ENCODE measurements at regions not wholly inside any gene's neighbourhood (a gene's known extent, or its start where the extent isn't known, plus 50 kb on each side); places are given as distances from the start of the nearest gene placed in this dataset.

GRCh38 chr17:16880843-16881230 lies 91.1 kb downstream of the TNFRSF13B start:
- intact Hi-C loops (cut with micrococcal nuclease), result no loop called here
- Histone ChIP-seq H3K36me3 (replicated peaks in 1 of 2; ENCODE audit: control insufficient read depth in 1 of 2, insufficient read depth in 2 of 2, low read length in 2 of 2) (no peaks in the 10 kb centered on the region), H2AFZ (ENCODE audit: insufficient read depth, low read depth, low read length, poor library complexity, severe bottlenecking) (no peak overlapping the region), H3K79me2 (ENCODE audit: insufficient read depth, low read length) (no peaks in the 10 kb centered on the region), H3K27me3 (ENCODE audit: control insufficient read depth in 2 of 2, insufficient read depth in 2 of 2, low read length in 2 of 2) (no peaks in the 10 kb centered on the region), H3K9me3 (replicated peaks in 1 of 2; ENCODE audit: control insufficient read depth in 1 of 2, insufficient read depth in 1 of 2, low read length in 2 of 2) (peaks cover 0 to 6% of the 10 kb centered on the region in 2 donors), H4K20me1 (ENCODE audit: insufficient read depth, low read length) (no peaks in the 10 kb centered on the region), H3K27ac (ENCODE audit: low read depth in 1 of 2, low read length in 2 of 2) (no peak overlapping the region), H3K4me1 (ENCODE audit: control insufficient read depth in 1 of 2, insufficient read depth in 2 of 2, low read length in 2 of 2) (no peaks in the 10 kb centered on the region), H3K9ac (ENCODE audit: insufficient read depth, low read length, poor library complexity, severe bottlenecking) (no peak overlapping the region), H3K4me2 (replicated peaks; ENCODE audit: extremely low read depth, low read length, poor library complexity, severe bottlenecking) (no peak overlapping the region), H3K4me3 (replicated peaks in 1 of 3; ENCODE audit: low read depth in 2 of 3, low read length in 3 of 3) (no peak overlapping the region)
- H3K9me3 Mint-ChIP-seq, result peaks cover 5 to 17% (median 8%) of the 10 kb centered on the region in 7 donors
- no peaks in the 10 kb centered on the region for H3K36me3 Mint-ChIP-seq
- DNase-seq, result no peak
- no peaks in the 10 kb centered on the region for H3K4me1 Mint-ChIP-seq
- H3K27ac Mint-ChIP-seq, result no peak overlapping the region
- no peak for TF ChIP-seq CTCF (IDR thresholded peaks at IDR 0.05)
- WGBS (ENCODE audit: insufficient coverage), result 97% methylated on average over 9 of the region's 9 CpGs
- H3K27me3 Mint-ChIP-seq (ENCODE audit: low read depth in 3 of 3), result peaks cover 0 to 3% (median 2%) of the 10 kb centered on the region in 3 donors
- no peak overlapping the region for H3K4me3 Mint-ChIP-seq

- Histone ChIP-seq H3K9ac (ENCODE audit: insufficient read depth, low read length, poor library complexity, severe bottlenecking) (no peak overlapping the region), H3K27ac (ENCODE audit: low read depth in 1 of 2, low read length in 2 of 2) (no peak overlapping the region), H3K4me2 (replicated peaks; ENCODE audit: extremely low read depth, low read length, poor library complexity, severe bottlenecking) (no peak overlapping the region), H3K27me3 (ENCODE audit: control insufficient read depth in 2 of 2, insufficient read depth in 2 of 2, low read length in 2 of 2) (no peaks in the 10 kb centered on the region), H3K36me3 (replicated peaks in 1 of 2; ENCODE audit: control insufficient read depth in 1 of 2, insufficient read depth in 2 of 2, low read length in 2 of 2) (no peaks in the 10 kb centered on the region), H3K4me1 (ENCODE audit: control insufficient read depth in 1 of 2, insufficient read depth in 2 of 2, low read length in 2 of 2) (no peaks in the 10 kb centered on the region), H2AFZ (ENCODE audit: insufficient read depth, low read depth, low read length, poor library complexity, severe bottlenecking) (no peak overlapping the region), H3K4me3 (replicated peaks in 1 of 3; ENCODE audit: low read depth in 2 of 3, low read length in 3 of 3) (no peak overlapping the region), H3K9me3 (replicated peaks in 1 of 2; ENCODE audit: control insufficient read depth in 1 of 2, insufficient read depth in 1 of 2, low read length in 2 of 2) (peaks cover 0 to 6% of the 10 kb centered on the region in 2 donors), H4K20me1 (ENCODE audit: insufficient read depth, low read length) (no peaks in the 10 kb centered on the region), H3K79me2 (ENCODE audit: insufficient read depth, low read length) (no peaks in the 10 kb centered on the region)
- no peak for TF ChIP-seq CTCF (IDR thresholded peaks at IDR 0.05)
- Mint-ChIP-seq H3K36me3 (no peaks in the 10 kb centered on the region), H3K4me1 (no peaks in the 10 kb centered on the region), H3K4me3 (no peak overlapping the region), H3K27me3 (ENCODE audit: low read depth in 3 of 3) (peaks cover 0 to 3% (median 2%) of the 10 kb centered on the region in 3 donors), H3K27ac (no peak overlapping the region), H3K9me3 (peaks cover 5 to 17% (median 8%) of the 10 kb centered on the region in 7 donors)
- WGBS (ENCODE audit: insufficient coverage), result 94% methylated on average over 13 of the region's 16 CpGs
- DNase-seq, result no peak
- intact Hi-C loops (cut with micrococcal nuclease), result no loop called here
Observed at GRCh38 chr17:16880121-16880842, 91.6 kb downstream of the TNFRSF13B start.

Measured in CD14-positive monocyte (primary cell).